H1 (cell line): ENCODE measurements at regions not wholly inside any gene's neighbourhood (a gene's known extent, or its start where the extent isn't known, plus 50 kb on each side); places are given as distances from the start of the nearest gene placed in this dataset.

Experiments used
- CTCF ChIA-PET: fragments of 300-600 bp; sonication (Branson Sonifier 250); formaldehyde crosslinking; loops from one replicate; lab custom pipeline; 2021; ENCODE audit not compliant: partially characterized antibody; lab: Charles Lee
- POLR2A ChIA-PET: fragments of 300-600 bp; sonication (Branson Sonifier 250); formaldehyde crosslinking; loops from one replicate; lab custom pipeline; 2021; ENCODE audit warnings: inconsistent platforms; ENCODE audit not compliant: partially characterized antibody; lab: Charles Lee
- DNase-seq, 2 experiments: peaks; one replicate each; pipeline versions ENCODE4 v3.0.0 to v3.0.0-alpha.2; 2010 to 2022; ENCODE audit warnings: low spot score in 2 of 2, low read depth in 1 of 2, mixed read lengths in 1 of 2
- FAIRE-seq: peaks from 2 replicates; lab custom pipeline; 2011; peaks lifted over from hg19 to GRCh38; lab: Jason Lieb, UNC
- H2AFZ ChIP-seq: 2 replicates; pipeline ENCODE4 v1.8.1; 2012; ENCODE audit warnings: low read length, inconsistent platforms
- H2AK5ac ChIP-seq: 2 replicates; pipeline ENCODE4 v1.6.1; 2013; ENCODE audit warnings: low read depth, low read length
- H2BK120ac ChIP-seq: replicated peaks from 2 replicates; pipeline ENCODE3; 2013; ENCODE audit warnings: low read depth, low read length, inconsistent platforms
- H2BK12ac ChIP-seq: 2 replicates; pipeline ENCODE4 v1.6.1; 2013; ENCODE audit warnings: low read depth, low read length
- H2BK15ac ChIP-seq: 2 replicates; pipeline ENCODE4 v1.6.1; 2013; ENCODE audit warnings: low read length
- H2BK20ac ChIP-seq: 2 replicates; pipeline ENCODE4 v1.6.1; 2013; ENCODE audit warnings: low read length
- H2BK5ac ChIP-seq: 2 replicates; pipeline ENCODE4 v1.6.1; 2013; ENCODE audit warnings: low read depth, low read length
- H3K14ac ChIP-seq: 2 replicates; pipeline ENCODE4 v1.6.1; 2013; ENCODE audit warnings: inconsistent platforms; ENCODE audit not compliant: insufficient read length
- H3K18ac ChIP-seq: 2 replicates; pipeline ENCODE4 v1.6.1; 2013; ENCODE audit warnings: low read length; ENCODE audit errors: extremely low read depth
- H3K23ac ChIP-seq: 2 replicates; pipeline ENCODE4 v1.6.1; 2013; ENCODE audit warnings: inconsistent platforms; ENCODE audit not compliant: insufficient read length
- H3K23me2 ChIP-seq: 2 replicates; pipeline ENCODE4 v1.6.1; 2013; ENCODE audit warnings: low read depth, low read length
- H3K27ac ChIP-seq: 2 replicates; pipeline ENCODE4 v1.6.1; 2011; ENCODE audit warnings: low read depth, low read length, inconsistent platforms
- H3K27me3 ChIP-seq, 4 experiments: replicated peaks in 1 of 4; 1 replicate in 1 of 4; 2 replicates in 3 of 4; pipeline versions ENCODE4 v1.6.1 to v1.8.1; 2011 to 2013; ENCODE audit warnings: low read length in 3 of 4, mild to moderate bottlenecking in 3 of 4, inconsistent platforms in 2 of 4, mixed read lengths in 2 of 4, moderate library complexity in 1 of 4; ENCODE audit not compliant: control insufficient read depth in 3 of 4, insufficient read depth in 3 of 4; ENCODE audit errors: extremely low read depth in 1 of 4
- H3K36me3 ChIP-seq, 4 experiments: 2 replicates each; pipeline versions ENCODE4 v1.6.1 to v1.8.1; 2011 to 2013; ENCODE audit warnings: mild to moderate bottlenecking in 4 of 4, low read length in 3 of 4, moderate library complexity in 2 of 4, control low read depth in 1 of 4, inconsistent platforms in 1 of 4; ENCODE audit not compliant: insufficient read depth in 4 of 4, control insufficient read depth in 2 of 4
- H3K4ac ChIP-seq: replicated peaks from 2 replicates; pipeline ENCODE3; 2013; ENCODE audit warnings: low read length, low read depth, mixed read lengths, inconsistent platforms; ENCODE audit not compliant: insufficient read length
- H3K4me1 ChIP-seq, 4 experiments: replicated peaks in 1 of 4; 1 replicate in 1 of 4; 2 replicates in 3 of 4; pipeline versions ENCODE4 v1.6.1 to v1.8.1; 2011 to 2013; ENCODE audit warnings: low read length in 3 of 4, inconsistent platforms in 2 of 4, mixed read lengths in 1 of 4; ENCODE audit not compliant: insufficient read depth in 4 of 4, control insufficient read depth in 3 of 4
- H3K4me2 ChIP-seq, 2 experiments: 2 replicates each; pipeline versions ENCODE4 v1.6.1 to v1.8.1; 2011 to 2013; ENCODE audit warnings: low read depth in 2 of 2, low read length in 2 of 2, control low read depth in 1 of 2, inconsistent platforms in 1 of 2, mild to moderate bottlenecking in 1 of 2; ENCODE audit not compliant: insufficient read depth in 1 of 2
- H3K4me3 ChIP-seq, 4 experiments: fragments of 200-600, 300-600 bp in 1 of 4; sonication (generic), shearing (Covaris generic), sonication (Bioruptor Twin) in 1 of 4; 2 replicates each; pipeline versions ENCODE4 v1.5.1 to v1.8.1; 2011 to 2016; ENCODE audit warnings: low read length in 4 of 4, low read depth in 3 of 4, control low read depth in 2 of 4, inconsistent platforms in 2 of 4, mild to moderate bottlenecking in 2 of 4, mixed read lengths in 1 of 4, moderate library complexity in 1 of 4; ENCODE audit not compliant: insufficient read depth in 2 of 4; ENCODE audit errors: extremely low read depth in 1 of 4
- H3K56ac ChIP-seq: replicated peaks from 2 replicates; pipeline ENCODE3; 2013; ENCODE audit warnings: low read depth, mild to moderate bottlenecking, mixed read lengths, low read length, inconsistent platforms; ENCODE audit not compliant: insufficient read length
- H3K79me1 ChIP-seq: 2 replicates; pipeline ENCODE4 v1.6.1; 2013; ENCODE audit warnings: low read depth, low read length, control low read depth
- H3K79me2 ChIP-seq, 2 experiments: 2 replicates each; pipeline versions ENCODE4 v1.6.1 to v1.8.1; 2012 to 2013; ENCODE audit warnings: low read length in 2 of 2, mild to moderate bottlenecking in 2 of 2, inconsistent platforms in 1 of 2; ENCODE audit not compliant: insufficient read depth in 2 of 2, control insufficient read depth in 1 of 2
- H3K9ac ChIP-seq, 4 experiments: replicated peaks in 1 of 4; 1 replicate in 1 of 4; 2 replicates in 3 of 4; pipeline versions ENCODE4 v1.6.1 to v1.8.1; 2011 to 2013; ENCODE audit warnings: low read depth in 3 of 4, low read length in 3 of 4, control low read depth in 2 of 4, mild to moderate bottlenecking in 2 of 4, moderate library complexity in 2 of 4, inconsistent platforms in 1 of 4; ENCODE audit errors: extremely low read depth in 1 of 4
- H3K9me3 ChIP-seq, 2 experiments: 2 replicates each; pipeline versions ENCODE4 v1.6.1 to v1.8.1; 2012 to 2013; ENCODE audit warnings: mild to moderate bottlenecking in 2 of 2, moderate library complexity in 2 of 2, control low read depth in 1 of 2, inconsistent platforms in 1 of 2, low read depth in 1 of 2, low read length in 1 of 2, mixed read lengths in 1 of 2; ENCODE audit not compliant: insufficient read depth in 2 of 2
- H4K20me1 ChIP-seq, 2 experiments: replicated peaks in 1 of 2; 2 replicates each; pipeline versions ENCODE3 to v1.8.1; 2011 to 2013; ENCODE audit warnings: inconsistent platforms in 2 of 2, low read length in 2 of 2, mild to moderate bottlenecking in 1 of 2; ENCODE audit not compliant: insufficient read depth in 2 of 2, control insufficient read depth in 1 of 2
- H4K5ac ChIP-seq: 2 replicates; pipeline ENCODE4 v1.6.1; 2013; ENCODE audit warnings: low read length, low read depth, mixed read lengths, inconsistent platforms; ENCODE audit not compliant: insufficient read length
- H4K8ac ChIP-seq: 2 replicates; pipeline ENCODE4 v1.8.0; 2013; ENCODE audit warnings: mild to moderate bottlenecking, moderate library complexity, low read length, inconsistent platforms; ENCODE audit not compliant: insufficient read depth; ENCODE audit errors: extremely low read depth
- H4K91ac ChIP-seq: replicated peaks from 2 replicates; pipeline ENCODE3; 2013; ENCODE audit warnings: low read length, mixed read lengths, inconsistent platforms; ENCODE audit not compliant: insufficient read length
- RNF2 ChIP-seq: fragments of 200-900, 300-1000 bp; sonication (generic); IDR thresholded peaks from 2 replicates; pipeline ENCODE4 v1.7.1; 2016; ENCODE audit warnings: borderline replicate concordance, low read depth, mild to moderate bottlenecking, antibody characterized with exemption, low read length; ENCODE audit not compliant: poor library complexity, severe bottlenecking; ENCODE audit errors: missing control alignments
- YY1 ChIP-seq: IDR thresholded peaks from 2 replicates; pipeline ENCODE4 v1.6.1; 2011; ENCODE audit warnings: low read depth, mild to moderate bottlenecking, low read length
- WGBS, 2 experiments: shearing (Covaris generic) in 1 of 2; methylation state at CpG; one replicate each; pipeline versions ENCODE4 v1.1.6 to v1.1.7; 2013 to 2015; ENCODE audit warnings: low lambda C conversion rate in 2 of 2, mixed read lengths in 2 of 2, inconsistent platforms in 1 of 2, low coverage in 1 of 2, missing lambda C conversion rate in 1 of 2; ENCODE audit not compliant: insufficient replicate concordance in 2 of 2, insufficient coverage in 1 of 2, insufficient read length in 1 of 2; ENCODE audit errors: extremely low coverage in 1 of 2, missing lambda C conversion rate in 1 of 2; 5-methylcytosine and 5-hydroxymethylcytosine counted together

DNA sequence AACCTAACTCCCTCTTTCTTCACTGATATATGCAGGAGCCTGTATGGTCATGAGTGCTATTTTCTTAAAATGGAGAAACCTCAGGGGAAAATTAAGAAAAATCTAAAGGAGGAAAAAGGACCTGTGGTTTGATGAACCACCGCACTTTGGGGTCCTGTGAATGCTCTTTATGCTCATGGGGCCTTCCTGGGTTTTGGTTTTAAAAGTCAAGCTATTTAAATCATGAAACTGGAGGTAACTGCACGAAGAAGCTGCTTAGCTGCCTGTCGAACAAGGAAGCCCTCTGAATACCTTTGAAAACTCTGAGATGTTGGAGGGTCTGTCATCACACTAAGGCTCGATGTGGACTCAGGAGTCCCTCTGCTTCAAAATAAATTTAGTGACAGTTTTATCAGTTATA, 564.5 kb upstream of the ADAMTS16 start:
- Histone ChIP-seq H2BK5ac (no peak overlapping the region), H4K8ac (no peak overlapping the region), H3K18ac (no peak overlapping the region), H3K4ac (no peak overlapping the region), H4K91ac (no peak overlapping the region), H3K4me2 (no peak overlapping the region), H3K27ac (no peak overlapping the region), H3K79me1 (no peaks in the 10 kb centered on the region), H3K79me2 (no peaks in the 10 kb centered on the region), H4K20me1 (no peaks in the 10 kb centered on the region), H3K27me3 (no peaks in the 10 kb centered on the region), H3K23ac (no peak overlapping the region), H3K4me3 (no peak overlapping the region), H2BK15ac (no peak overlapping the region), H2BK120ac (no peak overlapping the region), H3K14ac (no peak overlapping the region), H3K9me3 (no peaks in the 10 kb centered on the region; a peak in 1 of 4 replicates), H2AFZ (no peak overlapping the region), H3K56ac (no peak overlapping the region), H3K9ac (no peak overlapping the region), H2AK5ac (no peak overlapping the region), H2BK20ac (no peak overlapping the region), H4K5ac (no peak overlapping the region), H3K36me3 (no peaks in the 10 kb centered on the region), H3K23me2 (no peaks in the 10 kb centered on the region), H2BK12ac (no peak overlapping the region), H3K4me1 (peaks cover 0 to 6% (median 2%) of the 10 kb centered on the region in 4 experiments; a peak in 5 of 7 replicates)
- DNase-seq: no peak
- POLR2A ChIA-PET: no interaction called here
- 95% methylated on average over 4 of the region's 4 CpGs; no CpG with 5 or more reads in 1 of the 2 experiments for WGBS, 2 experiments
- no peak for FAIRE-seq
- TF ChIP-seq YY1: no peak
- TF ChIP-seq RNF2: no peak
- CTCF ChIA-PET: interaction anchor here (0.7 kb wide), 1 partner anchor 12 kb away, joined by 4 read pairs; no protein-coding TSS in a partner anchor
